Kidney (tissue), 13 donors: ENCODE measurements at regions not wholly inside any gene's neighbourhood (a gene's known extent, or its start where the extent isn't known, plus 50 kb on each side); places are given as distances from the start of the nearest gene placed in this dataset.

Experiments
- DNase-seq, 5 donors: peaks; one replicate each; pipeline ENCODE4 v3.0.0-alpha.2; 2013 to 2020
- FAIRE-seq: peaks from 2 replicates; lab custom pipeline; 2012; peaks lifted over from hg19 to GRCh38; lab: Jason Lieb, UNC
- H3K27ac ChIP-seq, 2 donors: one replicate each; pipeline ENCODE4 v1.7.0; 2013; ENCODE audit warnings: low read depth in 2 of 2, low read length in 2 of 2, inconsistent platforms in 1 of 2
- H3K27me3 ChIP-seq: one replicate; pipeline ENCODE4 v1.7.1; 2013; ENCODE audit warnings: low read length, inconsistent platforms; ENCODE audit not compliant: control insufficient read depth, insufficient read depth
- H3K36me3 ChIP-seq, 3 donors: one replicate each; pipeline versions ENCODE4 v1.7.0 to v1.7.1; 2013; ENCODE audit warnings: low read length in 3 of 3, control low read depth in 1 of 3, inconsistent platforms in 1 of 3; ENCODE audit not compliant: insufficient read depth in 3 of 3, control insufficient read depth in 2 of 3
- H3K4me1 ChIP-seq, 3 donors: one replicate each; pipeline versions ENCODE4 v1.7.0 to v1.7.1; 2013; ENCODE audit warnings: low read length in 3 of 3, inconsistent platforms in 1 of 3, low read depth in 1 of 3; ENCODE audit not compliant: control insufficient read depth in 2 of 3, insufficient read depth in 2 of 3
- H3K4me3 ChIP-seq, 3 donors: one replicate each; pipeline versions ENCODE4 v1.7.0 to v1.8.1; 2013; ENCODE audit warnings: low read length in 3 of 3, control low read depth in 1 of 3, inconsistent platforms in 1 of 3
- H3K9ac ChIP-seq, 3 donors: one replicate each; pipeline versions ENCODE4 v1.7.0 to v1.7.1; 2013; ENCODE audit warnings: low read length in 3 of 3, control low read depth in 1 of 3, inconsistent platforms in 1 of 3
- H3K9me3 ChIP-seq, 3 donors: one replicate each; pipeline versions ENCODE4 v1.7.0 to v1.7.1; 2013; ENCODE audit warnings: low read length in 3 of 3, control low read depth in 1 of 3, inconsistent platforms in 1 of 3; ENCODE audit not compliant: control insufficient read depth in 2 of 3, insufficient read depth in 1 of 3
- intact Hi-C: fragments of 100-400 bp; cut with DNase I; formaldehyde crosslinking; loops from one replicate; pipeline ENCODE4 v1.11.1; 2022
- TF ChIP-seq, protein P1 (sequence below): IDR thresholded peaks from 3 replicates; pipeline ENCODE4 v1.5.1; 2012; ENCODE audit warnings: mild to moderate bottlenecking, moderate library complexity, borderline replicate concordance; ENCODE audit not compliant: insufficient read depth; ENCODE audit errors: extremely low read depth
- donor health status: control.
- donor health status: control.
- donor health status: control.
- donor health status: control.
- donor health status: control.
- donor health status: DM: yes; HTN: yes; CAD: no.
- donor health status: Normal renal cell carcinoma (clear cell type).

DNA sequence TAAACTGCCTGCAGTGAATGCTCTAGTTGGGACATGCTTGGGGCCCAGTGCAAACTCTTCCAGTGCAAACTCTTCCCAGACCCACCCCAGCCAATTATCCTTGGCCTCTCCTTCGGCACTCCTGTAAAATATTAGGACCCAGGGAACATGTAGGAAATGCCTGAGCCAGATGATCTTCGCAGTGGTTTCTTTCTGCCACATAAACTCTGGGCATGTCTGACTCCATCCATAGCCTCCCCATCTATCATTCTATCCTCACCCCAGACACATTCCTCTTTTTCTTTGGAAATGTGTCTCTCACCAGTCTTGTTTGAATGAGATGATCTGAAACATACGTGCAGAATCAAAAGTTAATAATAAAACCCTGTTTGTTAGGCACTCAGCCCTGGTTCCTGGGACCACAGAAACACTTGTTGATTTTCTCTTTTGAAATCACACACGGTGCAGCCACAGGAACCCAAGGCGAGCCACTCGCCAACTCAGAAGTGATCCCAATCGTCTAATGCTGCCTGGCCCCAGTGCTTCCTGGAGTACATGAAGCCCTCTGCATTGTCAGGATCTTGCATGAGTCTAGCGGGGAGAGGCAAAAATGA, 108.9 kb upstream of the CST7 start:
- DNase-seq (no peak), FAIRE-seq (no peak)
- no peak overlapping the region for H3K4me3 ChIP-seq
- no peaks in the 10 kb centered on the region for H3K36me3 ChIP-seq
- H3K9ac ChIP-seq = no peak overlapping the region
- no peak overlapping the region for H3K27ac ChIP-seq
- H3K27me3 ChIP-seq = no peaks in the 10 kb centered on the region
- H3K4me1 ChIP-seq = no peaks in the 10 kb centered on the region
- intact Hi-C loops = no loop called here
- H3K9me3 ChIP-seq = no peaks in the 10 kb centered on the region
- TF ChIP-seq, protein P1, sequence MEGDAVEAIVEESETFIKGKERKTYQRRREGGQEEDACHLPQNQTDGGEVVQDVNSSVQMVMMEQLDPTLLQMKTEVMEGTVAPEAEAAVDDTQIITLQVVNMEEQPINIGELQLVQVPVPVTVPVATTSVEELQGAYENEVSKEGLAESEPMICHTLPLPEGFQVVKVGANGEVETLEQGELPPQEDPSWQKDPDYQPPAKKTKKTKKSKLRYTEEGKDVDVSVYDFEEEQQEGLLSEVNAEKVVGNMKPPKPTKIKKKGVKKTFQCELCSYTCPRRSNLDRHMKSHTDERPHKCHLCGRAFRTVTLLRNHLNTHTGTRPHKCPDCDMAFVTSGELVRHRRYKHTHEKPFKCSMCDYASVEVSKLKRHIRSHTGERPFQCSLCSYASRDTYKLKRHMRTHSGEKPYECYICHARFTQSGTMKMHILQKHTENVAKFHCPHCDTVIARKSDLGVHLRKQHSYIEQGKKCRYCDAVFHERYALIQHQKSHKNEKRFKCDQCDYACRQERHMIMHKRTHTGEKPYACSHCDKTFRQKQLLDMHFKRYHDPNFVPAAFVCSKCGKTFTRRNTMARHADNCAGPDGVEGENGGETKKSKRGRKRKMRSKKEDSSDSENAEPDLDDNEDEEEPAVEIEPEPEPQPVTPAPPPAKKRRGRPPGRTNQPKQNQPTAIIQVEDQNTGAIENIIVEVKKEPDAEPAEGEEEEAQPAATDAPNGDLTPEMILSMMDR = no peak

DNA sequence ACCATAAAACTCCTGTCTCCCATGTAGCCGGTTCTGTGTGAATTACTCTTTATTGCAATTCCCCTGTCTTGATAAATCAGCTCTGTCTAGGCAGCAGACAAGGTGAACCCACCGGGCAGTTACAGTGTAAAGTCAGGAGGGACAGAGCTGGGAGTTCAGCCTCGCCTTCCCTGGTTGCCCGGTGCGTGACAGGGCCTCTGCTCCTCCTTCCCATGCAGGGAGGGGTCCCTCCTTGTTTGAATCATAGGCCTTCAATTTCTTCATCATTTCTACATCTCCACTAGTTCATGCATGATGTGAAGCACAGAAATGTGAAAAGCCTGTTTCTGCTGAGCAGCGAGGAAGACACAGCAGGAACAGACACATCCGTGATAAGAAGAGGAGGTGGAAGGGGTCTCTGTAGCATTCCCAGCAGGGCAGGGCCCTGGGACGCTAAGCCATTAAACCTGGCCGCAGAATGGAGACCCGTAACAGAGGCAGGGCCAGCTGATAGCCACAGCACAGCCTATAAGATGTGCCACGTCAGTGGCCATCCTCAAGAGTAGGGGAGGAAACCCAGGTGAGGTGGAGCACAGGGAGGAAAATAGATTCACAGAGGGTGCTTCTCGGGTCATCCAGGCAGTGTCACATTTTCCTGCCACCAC, 106.7 kb upstream of the CST7 start:
- no peak overlapping the region for H3K4me3 ChIP-seq
- H3K9me3 ChIP-seq = no peaks in the 10 kb centered on the region
- DNase-seq (no peak), FAIRE-seq (no peak)
- intact Hi-C loops = no loop called here
- no peaks in the 10 kb centered on the region for H3K4me1 ChIP-seq
- H3K36me3 ChIP-seq = no peaks in the 10 kb centered on the region
- H3K27me3 ChIP-seq = no peaks in the 10 kb centered on the region
- TF ChIP-seq, protein P1 = no peak
- H3K27ac ChIP-seq = no peak overlapping the region
- H3K9ac ChIP-seq = no peak overlapping the region

DNA sequence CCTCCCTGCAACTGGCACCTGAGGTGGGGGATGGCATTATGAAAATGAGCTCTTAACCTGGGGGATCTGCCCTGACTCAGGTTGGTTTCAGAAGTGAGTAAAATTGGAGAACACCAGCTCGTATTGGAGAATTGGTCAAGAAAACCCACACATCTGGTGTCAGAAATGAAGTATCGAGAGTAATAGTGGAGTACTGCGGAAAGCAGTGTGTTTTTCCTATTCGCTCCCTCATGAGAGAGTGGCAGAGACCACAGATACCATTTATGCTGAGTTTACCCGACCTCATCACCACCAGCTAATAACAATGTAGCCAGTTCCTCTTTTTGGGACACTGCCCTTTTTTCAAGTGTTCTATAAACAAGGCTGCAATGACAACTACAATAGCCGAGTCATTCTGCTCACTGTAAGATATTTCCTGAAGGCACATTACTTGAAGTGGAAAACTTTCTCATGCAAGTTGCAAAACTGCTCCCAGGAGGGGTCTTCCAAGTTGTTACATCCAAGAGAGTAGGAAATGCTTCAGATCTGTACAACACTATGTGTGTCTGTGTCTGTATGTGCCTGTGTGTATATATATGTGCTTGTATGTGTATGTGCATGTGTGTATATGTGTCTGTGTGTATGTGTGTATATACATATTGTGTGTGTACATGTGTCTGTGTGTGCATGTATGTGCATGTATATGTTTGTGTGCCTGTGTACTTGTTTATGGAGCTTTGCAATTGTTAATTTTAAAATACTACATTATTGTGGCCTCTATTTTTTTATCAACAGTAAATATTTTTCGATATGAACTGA, 106.0 kb upstream of the CST7 start:
- H3K9ac ChIP-seq = no peak overlapping the region
- no peaks in the 10 kb centered on the region for H3K4me1 ChIP-seq
- no peak overlapping the region for H3K27ac ChIP-seq
- no peak for FAIRE-seq
- TF ChIP-seq, protein P1 = no peak
- peak overlapping the region in 1 of 3 donors; percentile 23 for H3K4me3 ChIP-seq
- intact Hi-C loops = no loop called here
- H3K9me3 ChIP-seq = no peaks in the 10 kb centered on the region
- DNase-seq = no peak
- no peaks in the 10 kb centered on the region for H3K36me3 ChIP-seq
- no peaks in the 10 kb centered on the region for H3K27me3 ChIP-seq
